BLaER1 treated with 17β-estradiol and CSF1 and Interleukin-3, amounts not matched to agents 10 nM and 100 nM (cell line): ENCODE measurements at regions not wholly inside any gene's neighbourhood (a gene's known extent, or its start where the extent isn't known, plus 50 kb on each side); places are given as distances from the start of the nearest gene placed in this dataset.

Experiments used
- H3K27ac ChIP-seq, 11 experiments: shearing (Covaris generic); formaldehyde crosslinking; 2 replicates each; pipeline ENCODE4 v1.8.1; 2022
- H3K27me3 ChIP-seq, 11 experiments: shearing (Covaris generic); formaldehyde crosslinking; 2 replicates each; pipeline ENCODE4 v1.8.1; 2022
- H3K36me3 ChIP-seq, 11 experiments: shearing (Covaris generic); formaldehyde crosslinking; 2 replicates each; pipeline ENCODE4 v1.8.1; 2022
- H3K4me1 ChIP-seq, 10 experiments: shearing (Covaris generic); formaldehyde crosslinking; 2 replicates each; pipeline ENCODE4 v1.8.1; 2022
- H3K4me2 ChIP-seq, 11 experiments: shearing (Covaris generic); formaldehyde crosslinking; 2 replicates each; pipeline ENCODE4 v1.8.1; 2022
- H3K4me3 ChIP-seq, 10 experiments: shearing (Covaris generic); formaldehyde crosslinking; 2 replicates each; pipeline ENCODE4 v1.8.1; 2022
- H3K9ac ChIP-seq, 11 experiments: shearing (Covaris generic); formaldehyde crosslinking; 2 replicates each; pipeline ENCODE4 v1.8.1; 2022
- H3K9me3 ChIP-seq, 11 experiments: shearing (Covaris generic); formaldehyde crosslinking; replicated peaks in 1 of 11; 2 replicates each; pipeline ENCODE4 v1.8.1; 2022
- H4K20me1 ChIP-seq, 11 experiments: shearing (Covaris generic); formaldehyde crosslinking; 2 replicates each; pipeline ENCODE4 v1.8.1; 2022
- Cebpa-rat ChIP-seq, 11 experiments: shearing (Covaris generic); IDR thresholded peaks; 2 replicates each; pipeline ENCODE4 v1.8.1; 2022

- Histone ChIP-seq H3K27me3 (no peaks in the 10 kb centered on the region), H3K4me2 (no peak overlapping the region), H4K20me1 (no peaks in the 10 kb centered on the region), H3K4me1 (no peaks in the 10 kb centered on the region), H3K9ac (no peak overlapping the region), H3K36me3 (no peaks in the 10 kb centered on the region), H3K4me3 (no peak overlapping the region), H3K27ac (no peak overlapping the region), H3K9me3 (peaks cover 0 to 7% (median 4%) of the 10 kb centered on the region in 11 experiments; a peak in 7 of 22 replicates)
- no peak for TF ChIP-seq Cebpa-rat (IDR thresholded peaks at IDR 0.05)
Measured at GRCh38 chr4:58653251-58653650, 1543.1 kb upstream of the IGFBP7 start.

- TF ChIP-seq Cebpa-rat (IDR thresholded peaks at IDR 0.05) = no peak
- Histone ChIP-seq H3K4me3 (no peak overlapping the region), H4K20me1 (no peaks in the 10 kb centered on the region), H3K4me1 (no peaks in the 10 kb centered on the region), H3K27ac (no peak overlapping the region), H3K27me3 (no peaks in the 10 kb centered on the region), H3K36me3 (no peaks in the 10 kb centered on the region), H3K9me3 (peaks cover 0 to 7% (median 4%) of the 10 kb centered on the region in 11 experiments; a peak in 7 of 22 replicates), H3K4me2 (no peak overlapping the region), H3K9ac (no peak overlapping the region)
Measured at GRCh38 chr4:58649226-58649625, 1539.0 kb upstream of the IGFBP7 start.

GRCh38 chr4:58646126-58646525 lies 1535.9 kb upstream of the IGFBP7 start:
- Histone ChIP-seq H3K4me1 (no peaks in the 10 kb centered on the region), H3K27me3 (no peaks in the 10 kb centered on the region), H3K9ac (no peak overlapping the region), H3K36me3 (no peaks in the 10 kb centered on the region), H3K9me3 (peaks cover 0 to 5% (median 2%) of the 10 kb centered on the region in 11 experiments; a peak in 7 of 22 replicates), H3K4me2 (no peak overlapping the region), H4K20me1 (no peaks in the 10 kb centered on the region), H3K27ac (no peak overlapping the region), H3K4me3 (no peak overlapping the region)
- TF ChIP-seq Cebpa-rat (IDR thresholded peaks at IDR 0.05) = no peak

GRCh38 chr4:58644549-58644948 lies 1534.4 kb upstream of the IGFBP7 start:
- Histone ChIP-seq H3K9ac (no peak overlapping the region), H3K27me3 (no peaks in the 10 kb centered on the region), H4K20me1 (no peaks in the 10 kb centered on the region), H3K4me3 (no peak overlapping the region), H3K9me3 (no peaks in the 10 kb centered on the region), H3K36me3 (no peaks in the 10 kb centered on the region), H3K27ac (no peak overlapping the region), H3K4me2 (no peak overlapping the region), H3K4me1 (no peaks in the 10 kb centered on the region)
- no peak for TF ChIP-seq Cebpa-rat (IDR thresholded peaks at IDR 0.05)

- H3K4me2 ChIP-seq = no peak overlapping the region
- no peaks in the 10 kb centered on the region for H3K9me3 ChIP-seq
- no peaks in the 10 kb centered on the region for H3K4me1 ChIP-seq
- TF ChIP-seq Cebpa-rat (IDR thresholded peaks at IDR 0.05) = no peak
- H3K9ac ChIP-seq = no peak overlapping the region
- no peaks in the 10 kb centered on the region for H3K27me3 ChIP-seq
- H3K27ac ChIP-seq = no peak overlapping the region
- no peaks in the 10 kb centered on the region for H4K20me1 ChIP-seq
- H3K4me3 ChIP-seq = no peak overlapping the region
- no peaks in the 10 kb centered on the region for H3K36me3 ChIP-seq
Measured at GRCh38 chr4:58636381-58636780, 1526.2 kb upstream of the IGFBP7 start.

GRCh38 chr4:58617226-58617625 lies 1507.0 kb upstream of the IGFBP7 start:
- no peaks in the 10 kb centered on the region for H3K36me3 ChIP-seq
- TF ChIP-seq Cebpa-rat (IDR thresholded peaks at IDR 0.05) = no peak
- no peak overlapping the region for H3K9ac ChIP-seq
- no peak overlapping the region for H3K27ac ChIP-seq
- no peak overlapping the region for H3K4me2 ChIP-seq
- H3K27me3 ChIP-seq = no peaks in the 10 kb centered on the region
- H3K4me3 ChIP-seq = no peak overlapping the region
- peaks cover 7 to 14% (median 11%) of the 10 kb centered on the region in 11 experiments; a peak in 21 of 22 replicates for H3K9me3 ChIP-seq
- H3K4me1 ChIP-seq = no peaks in the 10 kb centered on the region
- no peaks in the 10 kb centered on the region for H4K20me1 ChIP-seq

GRCh38 chr4:58611012-58611411 lies 1500.8 kb upstream of the IGFBP7 start:
- no peak for TF ChIP-seq Cebpa-rat (IDR thresholded peaks at IDR 0.05)
- H3K9ac ChIP-seq = no peak overlapping the region
- H3K4me1 ChIP-seq = no peaks in the 10 kb centered on the region
- no peaks in the 10 kb centered on the region for H4K20me1 ChIP-seq
- no peak overlapping the region for H3K4me2 ChIP-seq
- no peaks in the 10 kb centered on the region for H3K27me3 ChIP-seq
- no peaks in the 10 kb centered on the region for H3K36me3 ChIP-seq
- H3K9me3 ChIP-seq = no peaks in the 10 kb centered on the region
- no peak overlapping the region for H3K4me3 ChIP-seq
- no peak overlapping the region for H3K27ac ChIP-seq

- Histone ChIP-seq H3K4me2 (no peak overlapping the region), H3K36me3 (no peaks in the 10 kb centered on the region), H3K27ac (no peak overlapping the region), H3K4me3 (no peak overlapping the region), H3K4me1 (peaks cover 0 to 19% (median 0%) of the 10 kb centered on the region in 10 experiments; a peak in 6 of 20 replicates), H4K20me1 (no peaks in the 10 kb centered on the region), H3K9me3 (no peaks in the 10 kb centered on the region), H3K27me3 (no peaks in the 10 kb centered on the region), H3K9ac (no peak overlapping the region)
- peak in 4 of 11 experiments; percentile 36 to 69 (median 44); a peak in 6 of 22 replicates for TF ChIP-seq Cebpa-rat (IDR thresholded peaks at IDR 0.05)
Measured at GRCh38 chr4:58606303-58606702, 1496.1 kb upstream of the IGFBP7 start.

- H3K4me3 ChIP-seq = no peak overlapping the region
- no peaks in the 10 kb centered on the region for H3K9me3 ChIP-seq
- TF ChIP-seq Cebpa-rat (IDR thresholded peaks at IDR 0.05) = no peak
- no peaks in the 10 kb centered on the region for H3K36me3 ChIP-seq
- H4K20me1 ChIP-seq = no peaks in the 10 kb centered on the region
- H3K27me3 ChIP-seq = no peaks in the 10 kb centered on the region
- no peak overlapping the region for H3K9ac ChIP-seq
- H3K4me1 ChIP-seq = peaks cover 0 to 20% (median 0%) of the 10 kb centered on the region in 10 experiments; a peak in 6 of 20 replicates
- H3K27ac ChIP-seq = no peak overlapping the region
- no peak overlapping the region for H3K4me2 ChIP-seq
Measured at GRCh38 chr4:58603951-58604350, 1493.8 kb upstream of the IGFBP7 start.

GRCh38 chr4:58602731-58603359 lies 1492.7 kb upstream of the IGFBP7 start:
- Histone ChIP-seq H4K20me1 (no peaks in the 10 kb centered on the region), H3K27me3 (no peaks in the 10 kb centered on the region), H3K9ac (no peak overlapping the region), H3K36me3 (no peaks in the 10 kb centered on the region), H3K4me3 (no peak overlapping the region), H3K4me1 (peaks cover 0 to 20% (median 0%) of the 10 kb centered on the region in 10 experiments; a peak in 6 of 20 replicates), H3K9me3 (no peaks in the 10 kb centered on the region), H3K4me2 (peak overlapping the region in 2 of 11 experiments; percentile 46 to 58; a peak in 3 of 22 replicates), H3K27ac (no peak overlapping the region)
- no peak for TF ChIP-seq Cebpa-rat (IDR thresholded peaks at IDR 0.05)
